HG03039 (cell line): ENCODE measurements at regions not wholly inside any gene's neighbourhood (a gene's known extent, or its start where the extent isn't known, plus 50 kb on each side); places are given as distances from the start of the nearest gene placed in this dataset.
"Not testable (repeated sequence)": the region's sequence is repeated elsewhere in the genome, so short reads cannot be mapped to it uniquely, and the experiment has no call there.

Experiments
- ATAC-seq: cut with Tn5 transposase; IDR thresholded peaks from one replicate; pipeline ENCODE4 v1.9.1; 2021; ENCODE audit warnings: mild to moderate bottlenecking, moderate library complexity; ENCODE audit not compliant: unreplicated experiment

DNA sequence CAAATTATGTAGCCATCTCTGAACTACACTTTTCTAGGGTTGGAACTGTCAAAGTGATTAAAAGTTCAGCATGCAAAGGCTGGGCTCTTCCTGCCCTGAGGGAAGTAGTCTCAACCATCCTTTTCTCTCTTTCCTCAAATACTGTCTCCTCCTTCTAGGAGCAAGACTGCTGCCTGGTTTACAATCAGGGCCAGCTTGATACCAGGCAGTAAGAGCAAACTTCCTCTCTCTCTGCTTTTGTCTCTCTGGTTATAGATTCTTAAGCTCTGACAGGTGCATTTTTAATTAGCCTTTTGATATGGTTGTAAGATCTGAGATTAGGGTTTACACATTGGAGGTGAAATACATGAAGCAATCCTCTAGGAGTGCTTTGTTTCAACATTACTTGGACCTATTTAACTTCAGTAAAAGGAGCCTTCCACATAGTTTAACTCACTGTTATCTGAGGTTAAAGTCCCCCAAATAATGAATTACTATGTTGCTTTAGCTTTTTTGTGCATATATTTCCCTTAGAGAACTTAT, 436.1 kb downstream of the SPATA31D1 start:
- no peak for ATAC-seq

DNA sequence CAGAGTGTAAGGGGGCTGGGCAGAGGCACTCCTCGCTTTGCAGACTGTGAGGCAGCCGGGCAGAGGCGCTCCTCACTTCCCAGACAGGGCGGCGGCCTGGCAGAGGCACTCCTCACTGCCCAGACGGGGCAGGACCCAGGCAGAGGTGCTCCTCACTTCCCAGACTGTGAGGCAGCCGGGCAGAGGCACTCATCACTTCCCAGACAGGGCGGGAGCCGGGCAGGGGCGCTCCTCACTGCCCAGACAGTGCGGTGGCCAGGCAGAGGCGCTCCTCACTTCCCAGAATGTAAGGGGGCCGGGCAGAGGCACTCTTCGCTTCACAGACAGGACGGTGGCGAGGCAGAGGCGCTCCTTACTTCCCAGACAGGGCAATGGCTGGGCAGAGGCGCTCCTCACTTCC, 442.5 kb downstream of the SPATA31D1 start:
- ATAC-seq: no peak

DNA sequence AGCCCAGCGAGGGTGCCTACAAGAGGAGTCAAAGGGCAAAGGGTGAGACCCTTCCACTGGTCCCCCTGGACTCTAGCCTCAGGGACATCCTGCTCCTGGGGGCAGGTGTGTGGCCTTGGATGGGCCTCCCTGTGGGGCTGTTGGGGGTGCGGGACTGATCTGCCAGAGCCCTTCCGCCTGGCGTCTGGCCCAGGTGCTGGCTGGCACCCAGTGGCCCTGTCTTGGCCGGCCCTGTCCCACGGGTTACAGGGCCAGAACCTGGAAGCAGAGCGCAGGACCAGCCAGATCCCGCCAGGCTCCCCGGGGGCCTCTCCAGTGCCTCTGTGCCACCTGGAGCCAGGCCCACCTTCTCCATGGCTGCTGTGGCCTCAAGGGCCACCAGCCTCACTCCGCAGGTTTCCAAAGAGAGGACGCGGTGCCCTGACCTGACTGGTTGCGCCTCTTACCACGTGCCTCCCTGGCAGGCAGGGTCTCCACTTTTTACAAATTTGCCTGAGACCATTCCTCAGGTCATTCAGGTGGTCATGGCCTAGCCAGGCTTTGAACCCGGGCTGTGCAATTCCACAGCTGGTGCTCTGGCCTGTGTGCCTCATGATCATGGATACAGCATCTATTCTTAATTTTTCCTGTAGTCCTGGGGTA, 444.8 kb downstream of the SPATA31D1 start:
- ATAC-seq: not testable (repeated sequence)

DNA sequence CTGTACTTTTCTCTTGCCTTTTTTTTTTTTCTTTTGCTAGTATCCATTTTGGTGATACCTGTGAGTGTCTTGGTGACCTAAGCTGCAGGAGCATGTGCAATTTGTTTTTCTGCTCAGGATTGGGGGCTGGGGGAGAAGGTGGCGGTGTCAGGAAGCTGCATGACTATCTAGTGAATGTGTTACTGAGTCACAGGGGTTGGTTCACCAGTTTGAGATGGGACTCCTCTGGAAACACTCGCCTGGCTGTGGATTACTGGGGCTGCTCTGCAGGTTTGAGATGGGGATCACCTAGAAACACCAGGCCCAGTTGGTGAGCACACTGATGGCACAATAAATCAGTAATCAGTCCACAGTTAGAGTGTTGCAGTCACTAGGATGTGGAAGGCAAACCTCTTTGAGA, 447.9 kb downstream of the SPATA31D1 start:
- ATAC-seq: no peak

DNA sequence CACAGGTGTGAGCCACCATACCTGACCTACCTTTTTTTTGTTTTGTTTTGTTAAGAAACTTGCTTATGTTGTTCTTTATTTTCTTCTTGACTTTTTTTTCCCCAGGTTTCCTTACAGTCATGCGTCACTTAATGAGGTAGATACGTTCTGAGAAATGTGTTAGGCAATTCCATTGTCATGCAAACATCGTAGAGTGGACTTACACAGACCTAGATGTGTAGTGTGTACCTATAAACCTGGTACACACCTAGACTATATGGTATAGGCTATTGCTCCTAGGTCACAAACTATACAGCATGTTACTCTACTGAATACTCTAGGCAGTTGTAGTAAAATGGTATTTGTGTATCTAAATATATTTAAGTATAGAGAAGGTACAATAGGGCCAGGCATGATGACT, 448.6 kb downstream of the SPATA31D1 start:
- not testable (repeated sequence) for ATAC-seq

DNA sequence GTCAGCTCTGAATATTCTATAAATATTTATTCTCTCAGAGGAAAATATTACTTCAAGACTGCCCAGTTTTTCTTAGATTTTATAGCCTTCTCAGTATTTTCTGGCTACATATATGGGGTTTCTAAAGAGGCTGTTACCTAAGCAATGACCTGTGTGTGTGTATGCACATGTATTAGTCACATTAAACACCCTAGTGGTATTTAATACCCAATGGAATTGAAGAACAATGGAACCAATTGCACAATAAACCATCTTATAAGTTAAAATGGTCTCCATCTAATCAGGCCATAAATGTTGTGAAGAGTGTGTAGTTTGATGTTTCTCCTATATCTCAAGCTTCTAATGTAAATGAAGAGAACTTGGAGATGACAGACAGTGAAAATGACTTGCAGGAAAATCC, 450.0 kb downstream of the SPATA31D1 start:
- ATAC-seq: no peak

DNA sequence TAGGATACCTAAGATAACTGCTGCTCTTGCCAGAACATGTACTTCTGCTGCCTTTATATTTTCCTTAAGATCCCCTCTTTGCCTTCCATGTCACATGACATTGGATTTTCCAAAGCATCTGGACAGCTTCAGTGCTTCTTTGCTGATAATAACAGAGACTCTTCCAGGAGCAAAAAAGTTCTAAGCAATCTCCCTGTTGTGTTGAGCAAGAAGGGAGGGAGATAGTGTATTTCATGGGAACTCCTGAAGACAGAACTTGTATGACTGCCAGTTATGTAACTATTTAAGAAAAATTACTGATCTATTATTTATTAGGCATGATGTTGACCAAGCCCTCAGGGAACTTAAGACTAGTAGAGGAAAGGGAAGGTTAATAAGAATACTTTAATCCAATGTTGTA, 454.7 kb downstream of the SPATA31D1 start:
- ATAC-seq: no peak

DNA sequence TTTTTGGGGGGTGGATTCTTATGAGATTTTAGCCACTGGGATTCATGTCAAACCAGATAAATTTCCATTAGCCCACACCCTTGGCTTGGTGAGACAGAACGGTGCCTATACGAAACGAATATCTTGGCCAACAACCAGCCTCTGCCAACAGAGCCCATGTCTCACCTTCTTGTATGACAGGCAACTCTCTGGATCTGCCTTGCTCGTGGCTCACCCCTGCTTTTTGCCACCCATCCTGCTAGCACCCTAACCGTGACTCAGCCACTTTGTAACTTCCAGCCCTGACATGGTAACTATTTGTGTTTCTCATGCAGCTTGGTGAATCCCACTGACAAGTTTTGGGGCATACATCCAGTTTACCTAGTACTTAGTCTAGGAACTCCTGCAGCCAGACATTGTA, 457.0 kb downstream of the SPATA31D1 start:
- no peak for ATAC-seq

DNA sequence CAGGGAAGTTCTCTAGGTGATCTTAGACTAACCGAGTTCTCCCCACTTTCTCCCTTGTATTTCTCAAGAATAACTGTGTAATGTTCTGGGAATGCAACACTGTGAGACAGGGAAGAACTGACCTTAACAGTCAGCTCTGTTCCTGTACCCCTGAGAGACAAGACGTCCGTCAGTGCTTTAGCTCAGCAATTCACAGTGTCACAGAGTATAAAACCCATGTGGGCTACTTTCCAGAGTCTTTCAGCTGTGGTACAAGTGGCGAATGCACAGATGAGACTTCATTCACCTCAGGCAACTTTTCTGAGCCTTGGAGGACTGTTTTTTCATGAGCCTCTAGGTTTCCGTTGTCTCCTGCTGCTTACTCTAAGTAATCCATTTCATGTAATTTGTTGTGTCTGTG, 458.8 kb downstream of the SPATA31D1 start:
- no peak for ATAC-seq

DNA sequence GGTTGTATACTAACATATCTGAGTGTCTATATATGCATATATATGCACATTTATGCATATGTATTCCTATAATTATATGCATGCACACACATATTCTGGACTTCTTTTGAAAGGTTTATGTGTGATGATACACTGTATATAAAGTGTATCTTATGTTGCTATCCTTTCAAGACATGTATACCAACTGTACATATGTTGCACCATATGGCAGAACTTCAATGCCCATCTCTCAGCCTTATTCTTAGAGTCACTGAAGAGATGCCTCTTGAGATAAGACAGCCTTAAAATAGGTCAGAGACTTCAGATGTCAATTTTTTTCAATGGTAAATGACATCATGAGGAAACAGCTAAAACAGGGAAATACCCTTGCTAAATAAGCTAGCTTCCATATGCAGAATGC, 461.4 kb downstream of the SPATA31D1 start:
- ATAC-seq: no peak

DNA sequence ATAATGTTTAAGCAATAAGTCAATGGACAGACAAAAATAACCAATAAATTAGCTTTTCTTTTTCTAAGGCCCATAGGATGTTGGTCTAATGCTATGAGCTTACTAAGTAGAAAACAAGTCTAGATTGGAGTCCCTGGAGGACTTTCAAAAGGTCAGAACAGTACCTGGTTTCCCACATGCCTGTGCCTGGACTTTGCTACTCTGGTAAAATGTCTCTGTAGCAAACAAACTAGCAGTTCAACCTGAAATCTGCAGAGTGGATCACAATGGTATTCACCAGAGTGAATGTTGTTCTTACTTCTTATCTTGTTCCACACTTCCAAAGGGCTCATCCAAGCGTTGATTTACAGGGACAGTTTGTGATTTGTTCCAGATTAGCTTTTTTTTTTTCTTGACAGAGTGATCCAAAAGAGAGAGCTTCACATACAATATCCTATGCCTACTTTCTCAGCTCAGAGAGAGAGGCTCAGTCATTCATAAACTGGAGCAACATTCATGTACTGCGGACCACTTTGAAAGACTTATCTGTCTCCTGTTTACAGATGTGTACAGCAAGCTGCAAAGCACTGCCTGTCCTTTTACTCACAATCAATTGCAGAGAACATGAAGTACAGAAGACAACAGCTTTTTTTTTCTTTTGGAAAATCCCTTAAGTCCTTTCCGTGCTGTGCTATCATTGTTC, 466.1 kb downstream of the SPATA31D1 start:
- no peak for ATAC-seq

DNA sequence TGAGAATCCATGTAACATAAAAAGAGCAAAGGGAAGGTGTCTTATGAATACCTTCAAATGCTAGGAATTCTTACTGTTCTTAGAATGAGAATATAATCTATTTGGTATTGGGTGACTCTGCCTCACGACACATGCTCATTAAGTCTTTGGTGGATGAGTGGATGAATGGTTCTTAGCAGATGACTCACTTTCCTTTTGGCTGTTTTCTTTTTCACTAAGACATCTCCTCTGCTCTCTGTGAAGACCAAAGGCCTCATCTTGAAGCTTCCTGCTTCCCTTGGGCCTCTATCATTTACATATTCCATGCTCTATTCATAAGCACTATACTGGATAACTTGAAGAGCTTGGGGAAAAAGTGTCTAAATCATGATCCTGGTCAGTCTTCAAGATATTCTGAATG, 468.1 kb downstream of the SPATA31D1 start:
- ATAC-seq: no peak

DNA sequence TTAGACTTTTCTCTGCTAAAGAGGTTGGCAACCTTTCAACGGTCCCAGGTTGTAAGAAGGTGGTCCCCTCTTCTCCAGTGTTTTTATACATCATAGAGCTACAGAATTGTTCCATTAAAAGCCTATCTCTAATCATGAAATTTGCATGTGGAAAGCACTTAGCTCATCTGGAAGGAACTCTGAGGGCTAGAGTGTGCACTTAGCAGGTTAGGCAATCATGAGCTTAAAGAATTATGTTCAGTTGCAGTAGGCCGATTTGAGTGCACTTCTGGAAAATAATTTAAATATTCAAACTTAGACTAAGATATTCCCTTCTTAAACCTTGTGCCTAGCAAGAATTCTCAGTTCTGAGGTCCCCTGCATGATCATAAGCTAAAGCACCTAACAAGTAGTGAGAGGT, 468.7 kb downstream of the SPATA31D1 start:
- no peak for ATAC-seq

DNA sequence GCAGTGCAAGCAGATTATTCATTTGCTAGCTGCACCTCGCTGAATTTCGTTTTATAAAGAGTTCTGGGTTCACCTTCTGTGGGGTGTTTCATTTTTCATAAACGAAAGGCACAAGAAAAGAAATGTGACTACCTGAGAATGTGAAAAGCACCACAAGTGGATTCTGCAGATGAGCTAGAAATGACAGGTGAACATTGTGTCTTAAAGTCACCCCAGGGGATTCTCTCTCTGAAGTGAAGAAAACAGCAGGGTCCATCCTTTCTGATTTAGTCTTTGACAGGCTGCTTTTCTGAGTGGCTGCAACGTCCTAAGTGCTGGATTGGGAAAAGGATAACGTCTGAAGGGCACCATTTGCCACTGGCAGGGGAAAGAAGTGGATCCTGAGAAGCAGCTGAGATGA, 469.3 kb downstream of the SPATA31D1 start:
- ATAC-seq: no peak

DNA sequence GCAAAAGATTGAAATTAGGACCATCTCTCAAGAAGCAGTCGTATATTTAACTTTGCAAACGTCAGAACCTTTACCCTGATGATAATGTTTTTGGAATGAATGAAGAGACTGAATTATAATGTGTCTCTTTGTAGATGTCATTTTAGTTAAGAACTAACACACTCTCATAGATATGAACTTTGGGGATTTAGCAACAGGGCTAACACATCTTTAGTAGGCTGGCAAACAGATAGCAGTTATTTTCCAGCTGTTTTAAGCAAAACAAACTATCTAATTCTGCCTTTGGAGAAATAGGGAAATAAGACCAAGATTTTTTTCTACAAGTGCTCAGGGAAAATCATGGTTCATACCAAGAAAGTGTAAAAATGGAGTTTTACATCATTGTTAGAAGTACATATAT, 469.7 kb downstream of the SPATA31D1 start:
- no peak for ATAC-seq

DNA sequence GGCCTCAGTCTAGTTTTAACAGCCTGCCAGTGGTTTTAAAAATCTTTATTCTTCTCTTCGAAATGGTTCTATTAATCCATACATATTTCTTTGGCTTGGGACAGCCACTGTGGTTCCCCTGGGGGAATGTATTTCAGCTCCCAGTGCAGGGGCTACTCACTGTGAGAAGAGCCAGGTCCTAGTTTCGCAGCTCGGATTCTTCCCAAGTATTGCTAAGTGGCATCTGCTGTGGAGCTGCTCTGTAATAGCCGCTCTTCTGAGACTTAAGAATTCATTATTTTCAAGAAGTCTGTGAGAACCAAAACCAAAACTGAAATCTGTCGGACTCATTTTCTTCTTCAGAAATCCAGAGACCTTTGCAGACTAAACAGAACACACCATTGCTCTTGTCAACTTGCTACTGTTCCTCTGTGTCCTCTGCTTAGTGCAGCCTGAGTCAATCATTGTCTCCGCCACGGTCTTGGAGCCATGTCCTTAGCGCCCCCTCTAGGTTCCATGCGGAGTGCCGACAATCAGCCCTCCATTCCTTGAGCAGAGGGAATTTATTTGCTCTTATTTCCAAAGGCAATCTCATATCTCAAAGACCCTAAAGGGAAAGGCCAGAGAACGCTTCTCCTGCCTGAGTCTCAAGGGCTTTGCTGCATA, 478.2 kb downstream of the SPATA31D1 start:
- no peak for ATAC-seq

DNA sequence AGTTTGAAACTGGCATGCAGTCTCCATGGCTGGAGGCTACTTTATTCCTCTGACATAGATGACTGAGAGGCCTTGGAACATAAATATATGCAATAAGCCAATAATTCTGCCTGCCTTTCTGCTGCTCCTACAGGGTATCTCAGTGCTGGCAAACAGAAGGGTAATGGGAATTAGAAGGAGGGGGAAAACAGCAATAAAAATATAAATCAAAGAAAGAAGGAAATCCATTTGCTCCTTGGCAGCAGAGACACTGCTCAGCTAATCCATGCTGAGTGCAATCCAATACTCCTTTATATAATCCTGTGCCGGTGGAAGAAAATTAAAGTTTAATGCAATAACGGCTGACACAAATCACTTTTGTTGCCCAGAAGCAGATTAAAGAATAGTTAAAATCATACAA, 478.9 kb downstream of the SPATA31D1 start:
- ATAC-seq: no peak

DNA sequence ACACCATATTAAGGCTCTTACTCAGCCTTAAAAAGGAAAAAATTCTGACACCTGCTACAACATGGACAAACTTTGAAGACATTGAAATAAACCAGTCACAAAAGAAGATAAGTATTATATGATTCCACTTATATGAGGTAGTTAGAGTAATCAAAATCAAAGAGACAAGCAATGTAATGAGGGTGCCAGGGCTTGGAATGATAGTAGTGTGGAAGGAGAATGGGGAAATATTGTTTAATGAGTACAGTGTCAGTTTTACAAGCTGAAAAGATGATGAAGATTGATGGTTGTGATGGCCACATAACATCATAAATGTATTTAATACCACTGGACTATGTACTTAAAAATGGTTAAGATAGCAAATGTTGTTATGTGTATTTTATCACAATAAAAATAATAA, 485.7 kb downstream of the SPATA31D1 start:
- ATAC-seq: no peak

DNA sequence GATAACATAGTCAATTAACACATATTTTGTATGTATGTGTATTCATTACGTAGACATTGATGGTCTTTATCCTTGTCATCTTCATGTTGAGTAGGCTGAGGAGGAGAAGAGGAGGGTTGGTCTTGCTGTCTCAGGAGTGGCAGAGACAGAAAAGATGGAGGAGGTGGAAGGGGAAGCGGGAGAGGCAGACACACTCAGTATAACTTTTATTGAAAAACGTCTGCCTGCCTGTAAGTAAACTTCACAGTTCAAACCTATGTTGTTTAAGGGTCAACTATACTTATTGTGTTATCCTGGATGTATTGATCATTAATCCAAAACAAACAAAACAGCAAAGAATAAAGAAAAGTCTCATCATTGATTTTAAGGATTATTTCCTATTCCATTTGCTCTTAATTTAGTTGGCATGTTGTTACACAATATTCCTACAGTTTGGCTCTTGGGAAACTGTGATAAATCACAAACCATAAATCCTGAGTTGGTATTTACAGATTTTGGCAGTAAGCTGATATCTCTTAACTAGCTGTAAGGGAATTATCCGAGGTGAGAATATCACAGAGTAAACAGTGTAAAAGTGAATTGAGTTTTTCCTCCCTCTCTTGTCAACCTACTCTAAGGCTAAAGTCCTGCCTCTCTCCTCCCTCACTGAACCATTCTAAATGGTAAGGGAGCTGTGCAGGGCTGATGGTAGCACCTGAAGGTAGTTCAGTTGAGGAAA, 487.2 kb downstream of the SPATA31D1 start:
- ATAC-seq: no peak

DNA sequence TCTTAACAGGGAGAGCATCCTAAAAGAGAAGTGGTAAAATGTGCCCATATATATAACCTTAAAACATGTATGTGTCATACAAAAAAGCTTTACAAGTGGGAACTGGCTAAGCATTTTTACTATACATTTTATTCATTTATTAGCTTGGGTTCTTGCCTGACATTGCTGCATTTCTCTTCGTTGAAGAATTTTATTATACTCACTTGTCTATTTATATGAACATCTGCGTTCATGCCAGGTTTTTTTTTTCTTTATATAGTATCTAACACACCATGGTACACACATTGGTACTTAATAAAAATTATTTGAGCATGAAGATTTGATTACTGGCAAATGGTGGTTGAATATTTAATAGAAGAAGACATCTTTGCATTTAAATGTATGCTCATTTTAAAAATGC, 492.3 kb downstream of the SPATA31D1 start:
- ATAC-seq: no peak

DNA sequence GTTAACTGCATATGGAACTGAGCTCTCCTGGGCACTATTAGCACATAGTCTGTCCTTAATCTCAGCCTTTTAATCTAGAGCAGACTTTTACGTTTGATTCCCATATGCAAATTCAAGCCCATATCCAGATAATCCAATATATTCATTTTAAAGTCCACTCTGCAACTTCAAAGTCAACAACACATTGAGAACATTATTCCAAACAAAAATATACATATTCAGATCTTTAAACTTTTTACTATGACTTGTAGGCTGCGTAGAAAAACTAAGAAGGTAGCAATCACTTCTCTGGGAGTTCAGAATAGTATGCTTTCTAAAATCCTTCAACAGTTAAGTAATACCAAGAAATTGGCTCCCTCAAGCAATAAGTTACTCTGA, 499.4 kb downstream of the SPATA31D1 start:
- ATAC-seq: no peak
